Liver (tissue), 8 donors: ENCODE measurements at regions not wholly inside any gene's neighbourhood (a gene's known extent, or its start where the extent isn't known, plus 50 kb on each side); places are given as distances from the start of the nearest gene placed in this dataset.

Source experiments
- DNase-seq: peaks from one replicate; pipeline ENCODE4 v3.0.0-alpha.2; 2017; ENCODE audit warnings: low spot score
- H3K27ac ChIP-seq, 2 donors: one replicate each; pipeline ENCODE4 v1.7.0; 2013; ENCODE audit warnings: inconsistent platforms in 2 of 2, low read length in 2 of 2, control low read depth in 1 of 2, low read depth in 1 of 2, mild to moderate bottlenecking in 1 of 2
- H3K27me3 ChIP-seq, 4 donors: one replicate each; pipeline versions ENCODE4 v1.6.1 to v1.7.0; 2013; ENCODE audit warnings: low read length in 3 of 4, inconsistent platforms in 1 of 4, mild to moderate bottlenecking in 1 of 4, moderate library complexity in 1 of 4; ENCODE audit not compliant: control insufficient read depth in 4 of 4, insufficient read depth in 4 of 4
- H3K36me3 ChIP-seq, 4 donors: one replicate each; pipeline versions ENCODE4 v1.6.1 to v1.7.0; 2013; ENCODE audit warnings: low read length in 3 of 4, mild to moderate bottlenecking in 3 of 4, low read depth in 1 of 4, moderate library complexity in 1 of 4; ENCODE audit not compliant: control insufficient read depth in 4 of 4, insufficient read depth in 3 of 4
- H3K4me1 ChIP-seq, 4 donors: one replicate each; pipeline versions ENCODE4 v1.6.1 to v1.7.0; 2013; ENCODE audit warnings: low read length in 3 of 4, mild to moderate bottlenecking in 3 of 4, moderate library complexity in 1 of 4; ENCODE audit not compliant: control insufficient read depth in 4 of 4, insufficient read depth in 4 of 4
- H3K4me3 ChIP-seq, 3 donors: one replicate each; pipeline versions ENCODE4 v1.6.1 to v1.7.0; 2013; ENCODE audit warnings: low read length in 3 of 3, control low read depth in 1 of 3, low read depth in 1 of 3, mild to moderate bottlenecking in 1 of 3
- H3K9ac ChIP-seq, 2 donors: one replicate each; pipeline ENCODE4 v1.7.0; 2013; ENCODE audit warnings: low read length in 2 of 2, mild to moderate bottlenecking in 2 of 2, moderate library complexity in 2 of 2, control low read depth in 1 of 2, low read depth in 1 of 2
- H3K9me3 ChIP-seq, 4 donors: one replicate each; pipeline versions ENCODE4 v1.6.1 to v1.7.0; 2013; ENCODE audit warnings: low read length in 3 of 4; ENCODE audit not compliant: control insufficient read depth in 4 of 4
- EGR1 ChIP-seq, 2 donors: IDR thresholded peaks; 2 replicates each; pipeline ENCODE4 v1.6.1; 2016 to 2018; ENCODE audit warnings: antibody characterized with exemption in 2 of 2, low read depth in 2 of 2
- FOXA1 ChIP-seq: IDR thresholded peaks from 2 replicates; pipeline ENCODE4 v1.6.1; 2016; ENCODE audit warnings: antibody characterized with exemption
- FOXA2 ChIP-seq: IDR thresholded peaks from 2 replicates; pipeline ENCODE4 v1.6.1; 2016; ENCODE audit warnings: antibody characterized with exemption
- GABPA ChIP-seq, 2 donors: IDR thresholded peaks in 1 of 2; conservative IDR thresholded peaks in 1 of 2; 2 replicates each; pipeline ENCODE4 v1.6.1; 2016; ENCODE audit warnings: antibody characterized with exemption in 2 of 2, mild to moderate bottlenecking in 1 of 2, moderate library complexity in 1 of 2
- HNF4G ChIP-seq: IDR thresholded peaks from 2 replicates; pipeline ENCODE4 v1.6.1; 2016; ENCODE audit warnings: antibody characterized with exemption
- JUND ChIP-seq, 2 donors: IDR thresholded peaks; 2 replicates each; pipeline ENCODE4 v1.6.1; 2016; ENCODE audit warnings: antibody characterized with exemption in 2 of 2
- NR2F2 ChIP-seq: IDR thresholded peaks from 2 replicates; pipeline ENCODE4 v1.6.1; 2016; ENCODE audit warnings: antibody characterized with exemption
- RAD21 ChIP-seq, 2 donors: IDR thresholded peaks; 2 replicates each; pipeline ENCODE4 v1.6.1; 2016; ENCODE audit warnings: antibody characterized with exemption in 2 of 2, mild to moderate bottlenecking in 2 of 2
- REST ChIP-seq: IDR thresholded peaks from 2 replicates; pipeline ENCODE4 v1.6.1; 2016; ENCODE audit warnings: antibody characterized with exemption, mild to moderate bottlenecking
- RXRA ChIP-seq, 2 donors: IDR thresholded peaks; 2 replicates each; pipeline ENCODE4 v1.6.1; 2017 to 2018; ENCODE audit warnings: antibody characterized with exemption in 2 of 2, mild to moderate bottlenecking in 1 of 2
- SP1 ChIP-seq: IDR thresholded peaks from 2 replicates; pipeline ENCODE4 v1.6.1; 2018; ENCODE audit warnings: antibody characterized with exemption, mild to moderate bottlenecking
- TAF1 ChIP-seq: conservative IDR thresholded peaks from 2 replicates; pipeline ENCODE4 v1.6.1; 2016; ENCODE audit warnings: antibody characterized with exemption, mild to moderate bottlenecking
- YY1 ChIP-seq: IDR thresholded peaks from 2 replicates; pipeline ENCODE4 v1.6.1; 2016; ENCODE audit warnings: antibody characterized with exemption, mild to moderate bottlenecking
- WGBS: extraction: QIAGEN DNeasy Blood & Tissue Kit; methylation state at CpG from one replicate; pipeline ENCODE4 v1.1.7; 2013; 5-methylcytosine and 5-hydroxymethylcytosine counted together
- TF ChIP-seq, protein P1 (sequence below): fragments of 150-350 bp; IDR thresholded peaks from 2 replicates; pipeline ENCODE4 v1.5.1; 2017; ENCODE audit warnings: improper control_type of control experiment, low read depth, low read length; ENCODE audit not compliant: missing input control
- TF ChIP-seq, protein P2 (sequence below): IDR thresholded peaks from 2 replicates; pipeline ENCODE4 v1.6.1; 2016; ENCODE audit warnings: antibody characterized with exemption
- TF ChIP-seq, protein P3 (sequence below): IDR thresholded peaks from 2 replicates; pipeline ENCODE4 v1.6.1; 2016; ENCODE audit warnings: antibody characterized with exemption
- TF ChIP-seq, protein P4 (sequence below): IDR thresholded peaks from 2 replicates; pipeline ENCODE4 v1.6.1; 2016; ENCODE audit warnings: antibody characterized with exemption
- donor health status: healthy.
- donor health status: healthy.
- donor health status: healthy.
- donor health status: healthy.
- donor health status: healthy.

- H3K36me3 ChIP-seq = no peaks in the 10 kb centered on the region
- TF ChIP-seq SP1 = no peak
- TF ChIP-seq, protein P1, sequence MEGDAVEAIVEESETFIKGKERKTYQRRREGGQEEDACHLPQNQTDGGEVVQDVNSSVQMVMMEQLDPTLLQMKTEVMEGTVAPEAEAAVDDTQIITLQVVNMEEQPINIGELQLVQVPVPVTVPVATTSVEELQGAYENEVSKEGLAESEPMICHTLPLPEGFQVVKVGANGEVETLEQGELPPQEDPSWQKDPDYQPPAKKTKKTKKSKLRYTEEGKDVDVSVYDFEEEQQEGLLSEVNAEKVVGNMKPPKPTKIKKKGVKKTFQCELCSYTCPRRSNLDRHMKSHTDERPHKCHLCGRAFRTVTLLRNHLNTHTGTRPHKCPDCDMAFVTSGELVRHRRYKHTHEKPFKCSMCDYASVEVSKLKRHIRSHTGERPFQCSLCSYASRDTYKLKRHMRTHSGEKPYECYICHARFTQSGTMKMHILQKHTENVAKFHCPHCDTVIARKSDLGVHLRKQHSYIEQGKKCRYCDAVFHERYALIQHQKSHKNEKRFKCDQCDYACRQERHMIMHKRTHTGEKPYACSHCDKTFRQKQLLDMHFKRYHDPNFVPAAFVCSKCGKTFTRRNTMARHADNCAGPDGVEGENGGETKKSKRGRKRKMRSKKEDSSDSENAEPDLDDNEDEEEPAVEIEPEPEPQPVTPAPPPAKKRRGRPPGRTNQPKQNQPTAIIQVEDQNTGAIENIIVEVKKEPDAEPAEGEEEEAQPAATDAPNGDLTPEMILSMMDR = no peak
- no peak for TF ChIP-seq NR2F2
- TF ChIP-seq, protein P2, sequence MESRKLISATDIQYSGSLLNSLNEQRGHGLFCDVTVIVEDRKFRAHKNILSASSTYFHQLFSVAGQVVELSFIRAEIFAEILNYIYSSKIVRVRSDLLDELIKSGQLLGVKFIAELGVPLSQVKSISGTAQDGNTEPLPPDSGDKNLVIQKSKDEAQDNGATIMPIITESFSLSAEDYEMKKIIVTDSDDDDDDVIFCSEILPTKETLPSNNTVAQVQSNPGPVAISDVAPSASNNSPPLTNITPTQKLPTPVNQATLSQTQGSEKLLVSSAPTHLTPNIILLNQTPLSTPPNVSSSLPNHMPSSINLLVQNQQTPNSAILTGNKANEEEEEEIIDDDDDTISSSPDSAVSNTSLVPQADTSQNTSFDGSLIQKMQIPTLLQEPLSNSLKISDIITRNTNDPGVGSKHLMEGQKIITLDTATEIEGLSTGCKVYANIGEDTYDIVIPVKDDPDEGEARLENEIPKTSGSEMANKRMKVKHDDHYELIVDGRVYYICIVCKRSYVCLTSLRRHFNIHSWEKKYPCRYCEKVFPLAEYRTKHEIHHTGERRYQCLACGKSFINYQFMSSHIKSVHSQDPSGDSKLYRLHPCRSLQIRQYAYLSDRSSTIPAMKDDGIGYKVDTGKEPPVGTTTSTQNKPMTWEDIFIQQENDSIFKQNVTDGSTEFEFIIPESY = no peak
- TF ChIP-seq TAF1 = no peak
- no peak for TF ChIP-seq FOXA2
- no peak for TF ChIP-seq EGR1 (IDR thresholded peaks at IDR 0.05; ENCODE audit: low read depth in 2 of 2)
- TF ChIP-seq FOXA1 = no peak
- TF ChIP-seq, protein P3, sequence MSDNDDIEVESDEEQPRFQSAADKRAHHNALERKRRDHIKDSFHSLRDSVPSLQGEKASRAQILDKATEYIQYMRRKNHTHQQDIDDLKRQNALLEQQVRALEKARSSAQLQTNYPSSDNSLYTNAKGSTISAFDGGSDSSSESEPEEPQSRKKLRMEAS = no peak
- TF ChIP-seq GABPA (IDR thresholded peaks at IDR 0.05 in 1 of 2, conservative IDR thresholded peaks at IDR 0.05 in 1 of 2) = no peak
- TF ChIP-seq RAD21 (IDR thresholded peaks at IDR 0.05) = no peak
- TF ChIP-seq RXRA (IDR thresholded peaks at IDR 0.05) = no peak
- TF ChIP-seq YY1 = no peak
- TF ChIP-seq, protein P4, sequence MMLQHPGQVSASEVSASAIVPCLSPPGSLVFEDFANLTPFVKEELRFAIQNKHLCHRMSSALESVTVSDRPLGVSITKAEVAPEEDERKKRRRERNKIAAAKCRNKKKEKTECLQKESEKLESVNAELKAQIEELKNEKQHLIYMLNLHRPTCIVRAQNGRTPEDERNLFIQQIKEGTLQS = no peak
- TF ChIP-seq HNF4G = no peak
- H3K4me3 ChIP-seq = no peak overlapping the region
- H3K27me3 ChIP-seq = no peaks in the 10 kb centered on the region
- peak overlapping the region; percentile 29 to 70 for H3K27ac ChIP-seq
- H3K9ac ChIP-seq = no peak overlapping the region
- H3K4me1 ChIP-seq = peaks cover 7 to 25% (median 10%) of the 10 kb centered on the region in 4 donors
- WGBS = 97% methylated on average over 2 of the region's 2 CpGs
- DNase-seq = no peak
- no peaks in the 10 kb centered on the region for H3K9me3 ChIP-seq
These were observed 72.6 kb upstream of the MACF1 start for GRCh38 chr1:39131940-39132339.

- H3K9me3 ChIP-seq = no peaks in the 10 kb centered on the region
- no peaks in the 10 kb centered on the region for H3K36me3 ChIP-seq
- WGBS = 48% methylated on average over 9 of the region's 9 CpGs
- peak; percentile 50 for DNase-seq
- peaks cover 6 to 25% (median 12%) of the 10 kb centered on the region in 4 donors for H3K4me1 ChIP-seq
- peak overlapping the region; percentile 70 to 81 for H3K27ac ChIP-seq
- no peak overlapping the region for H3K9ac ChIP-seq
- no peaks in the 10 kb centered on the region for H3K27me3 ChIP-seq
- no peak overlapping the region for H3K4me3 ChIP-seq
- TF ChIP-seq, protein P1 = peak; percentile 18
- TF ChIP-seq, protein P4 = no peak
- TF ChIP-seq GABPA (IDR thresholded peaks at IDR 0.05 in 1 of 2, conservative IDR thresholded peaks at IDR 0.05 in 1 of 2) (peak in 1 of 2 donors; percentile 23), RXRA (IDR thresholded peaks at IDR 0.05) (peak; percentile 65 to 71), YY1 (no peak), JUND (IDR thresholded peaks at IDR 0.05) (peak in 1 of 2 donors; percentile 43), RAD21 (IDR thresholded peaks at IDR 0.05) (peak; percentile 49 to 64), FOXA1 (no peak), FOXA2 (no peak), NR2F2 (peak; percentile 92), REST (peak; percentile 14), SP1 (peak; percentile 73)
- TF ChIP-seq, protein P3 = peak; percentile 38
These were observed 71.8 kb upstream of the MACF1 start for GRCh38 chr1:39132505-39133339.
